HEK293 (cell line): ENCODE measurements at regions not wholly inside any gene's neighbourhood (a gene's known extent, or its start where the extent isn't known, plus 50 kb on each side); places are given as distances from the start of the nearest gene placed in this dataset.

Source experiments
- CTCF ChIA-PET: fragments of 350-600 bp; formaldehyde crosslinking; extraction: SDS; loops from one replicate; lab custom pipeline; 2021; ENCODE audit warnings: antibody characterized with exemption; lab: Yijun Ruan, JAX
- POLR2A ChIA-PET: fragments of 300-600 bp; formaldehyde crosslinking; extraction: SDS; loops from one replicate; lab custom pipeline; 2020; ENCODE audit warnings: antibody characterized with exemption, inconsistent platforms; lab: Yijun Ruan, JAX
- H3K27ac ChIP-seq: fragments of 200-500 bp; sonication (Bioruptor generic); 2 replicates; pipeline ENCODE4 v1.5.1; 2014; ENCODE audit warnings: low read depth, low read length, control low read depth, inconsistent platforms; ENCODE audit errors: extremely low read depth
- H3K36me3 ChIP-seq, 2 experiments: fragments of 200-500 bp in 1 of 2; sonication (Bioruptor generic) in 1 of 2; 1 replicate in 1 of 2; 2 replicates in 1 of 2; pipeline ENCODE4 v1.5.1; 2014 to 2017; ENCODE audit warnings: inconsistent platforms in 2 of 2, low read length in 2 of 2; ENCODE audit not compliant: control insufficient read depth in 2 of 2, insufficient read depth in 1 of 2
- H3K4me1 ChIP-seq: fragments of 200-500 bp; sonication (Bioruptor generic); 2 replicates; pipeline ENCODE4 v1.5.1; 2014; ENCODE audit warnings: mild to moderate bottlenecking, low read length, inconsistent platforms; ENCODE audit not compliant: control insufficient read depth, insufficient read depth
- H3K4me3 ChIP-seq: 2 replicates; pipeline ENCODE4 v1.5.1; 2011; ENCODE audit warnings: low read depth, mild to moderate bottlenecking, control low read depth, low read length, moderate library complexity
- H3K9me3 ChIP-seq: fragments of 200-500 bp; sonication (Bioruptor generic); 2 replicates; pipeline ENCODE4 v1.5.1; 2014; ENCODE audit warnings: low read depth, low read length, inconsistent platforms; ENCODE audit not compliant: control insufficient read depth, insufficient read depth
- GLI2 ChIP-seq: fragments of 450-650 bp; formaldehyde crosslinking; IDR thresholded peaks from 2 replicates; pipeline ENCODE4; 2017; ENCODE audit warnings: missing biosample characterization, missing genetic modification characterization, low read depth, borderline replicate concordance
- HOXD13 ChIP-seq: sonication (generic); formaldehyde crosslinking; IDR thresholded peaks from 2 replicates; pipeline ENCODE4 v1.8.0; 2022; ENCODE audit warnings: missing genetic modification reagents, borderline replicate concordance
- KLF9 ChIP-seq: fragments of 450-650 bp; formaldehyde crosslinking; IDR thresholded peaks from 2 replicates; pipeline ENCODE4 v1.5.1; 2016; ENCODE audit warnings: missing biosample characterization, missing genetic modification characterization, low read depth
- MYNN ChIP-seq: fragments of 450-650 bp; formaldehyde crosslinking; IDR thresholded peaks from 2 replicates; pipeline ENCODE4 v1.5.1; 2016; ENCODE audit warnings: missing biosample characterization, missing genetic modification characterization, borderline replicate concordance
- PRDM1 ChIP-seq: fragments of 450-650 bp; formaldehyde crosslinking; IDR thresholded peaks from 2 replicates; pipeline ENCODE4; 2016; ENCODE audit warnings: missing biosample characterization, missing genetic modification characterization
- SP3 ChIP-seq: fragments of 450-650 bp; formaldehyde crosslinking; IDR thresholded peaks from 2 replicates; pipeline ENCODE4 v1.5.1; 2016; ENCODE audit warnings: missing biosample characterization, missing genetic modification characterization
- ZBTB1 ChIP-seq: fragments of 450-650 bp; formaldehyde crosslinking; IDR thresholded peaks from 2 replicates; pipeline ENCODE4 v1.5.1; 2016; ENCODE audit warnings: missing biosample characterization, missing genetic modification characterization
- ZFP41 ChIP-seq: fragments of 450-650 bp; formaldehyde crosslinking; IDR thresholded peaks from 2 replicates; pipeline ENCODE4 v1.5.1; 2016; ENCODE audit warnings: missing biosample characterization, missing genetic modification characterization, borderline replicate concordance
- ZFP69B ChIP-seq: fragments of 450-650 bp; formaldehyde crosslinking; IDR thresholded peaks from 2 replicates; pipeline ENCODE4 v1.5.1; 2016; ENCODE audit warnings: missing biosample characterization, missing genetic modification characterization
- ZNF133 ChIP-seq: fragments of 450-650 bp; formaldehyde crosslinking; IDR thresholded peaks from 2 replicates; pipeline ENCODE4 v1.5.1; 2016; ENCODE audit warnings: missing biosample characterization, missing genetic modification characterization
- ZNF184 ChIP-seq: fragments of 450-650 bp; IDR thresholded peaks from 2 replicates; pipeline ENCODE4 v1.5.1; 2018; ENCODE audit warnings: missing biosample characterization, mild to moderate bottlenecking, missing genetic modification characterization
- ZNF266 ChIP-seq: fragments of 450-650 bp; formaldehyde crosslinking; IDR thresholded peaks from 2 replicates; pipeline ENCODE4 v1.5.1; 2016; ENCODE audit warnings: missing biosample characterization, missing genetic modification characterization, low read depth
- ZNF366 ChIP-seq: fragments of 450-650 bp; formaldehyde crosslinking; conservative IDR thresholded peaks from 2 replicates; pipeline ENCODE4 v1.5.1; 2016; ENCODE audit warnings: missing biosample characterization, missing genetic modification characterization
- ZNF530 ChIP-seq: fragments of 450-650 bp; formaldehyde crosslinking; IDR thresholded peaks from 2 replicates; pipeline ENCODE4 v1.5.1; 2016; ENCODE audit warnings: low read depth, missing biosample characterization, missing genetic modification characterization
- ZNF571 ChIP-seq: fragments of 450-650 bp; formaldehyde crosslinking; IDR thresholded peaks from 2 replicates; pipeline ENCODE4 v1.5.0; 2017; ENCODE audit warnings: missing biosample characterization, missing genetic modification characterization
- ZNF626 ChIP-seq: fragments of 450-650 bp; sonication (Bioruptor Pico); formaldehyde crosslinking; IDR thresholded peaks from 2 replicates; pipeline ENCODE4 v1.5.1; 2018; ENCODE audit warnings: missing biosample characterization, missing genetic modification characterization, inconsistent platforms
- ZNF654 ChIP-seq: fragments of 450-650 bp; formaldehyde crosslinking; IDR thresholded peaks from 2 replicates; pipeline ENCODE4 v1.5.1; 2016; ENCODE audit warnings: low read depth, missing biosample characterization, missing genetic modification characterization
- ZNF830 ChIP-seq: fragments of 450-650 bp; IDR thresholded peaks from 2 replicates; pipeline ENCODE4 v1.5.0; 2018; ENCODE audit warnings: missing biosample characterization, missing genetic modification characterization, low read depth, mild to moderate bottlenecking, moderate library complexity
- ZNF843 ChIP-seq: fragments of 450-650 bp; formaldehyde crosslinking; IDR thresholded peaks from 2 replicates; pipeline ENCODE4 v1.5.1; 2016; ENCODE audit warnings: missing biosample characterization, missing genetic modification characterization
- ZSCAN23 ChIP-seq: fragments of 450-650 bp; formaldehyde crosslinking; IDR thresholded peaks from 2 replicates; pipeline ENCODE4 v1.5.1; 2016; ENCODE audit warnings: missing biosample characterization, missing genetic modification characterization
- TF ChIP-seq, protein P1 (sequence below): fragments of 450-650 bp; formaldehyde crosslinking; IDR thresholded peaks from 2 replicates; pipeline ENCODE4 v1.5.1; 2017; ENCODE audit warnings: missing biosample characterization, missing genetic modification characterization
- TF ChIP-seq, protein P2 (sequence below): fragments of 450-650 bp; formaldehyde crosslinking; conservative IDR thresholded peaks from 2 replicates; pipeline ENCODE4 v1.5.1; 2016; ENCODE audit warnings: low read depth, missing biosample characterization, missing genetic modification characterization
- TF ChIP-seq, protein P3 (sequence below): fragments of 450-650 bp; formaldehyde crosslinking; IDR thresholded peaks from 2 replicates; pipeline ENCODE4 v1.5.1; 2016; ENCODE audit warnings: missing biosample characterization, missing genetic modification characterization, low read depth
- TF ChIP-seq, protein P4 (sequence below): fragments of 450-650 bp; formaldehyde crosslinking; IDR thresholded peaks from 2 replicates; pipeline ENCODE4 v1.5.1; 2016; ENCODE audit warnings: missing biosample characterization, missing genetic modification characterization, low read depth

DNA sequence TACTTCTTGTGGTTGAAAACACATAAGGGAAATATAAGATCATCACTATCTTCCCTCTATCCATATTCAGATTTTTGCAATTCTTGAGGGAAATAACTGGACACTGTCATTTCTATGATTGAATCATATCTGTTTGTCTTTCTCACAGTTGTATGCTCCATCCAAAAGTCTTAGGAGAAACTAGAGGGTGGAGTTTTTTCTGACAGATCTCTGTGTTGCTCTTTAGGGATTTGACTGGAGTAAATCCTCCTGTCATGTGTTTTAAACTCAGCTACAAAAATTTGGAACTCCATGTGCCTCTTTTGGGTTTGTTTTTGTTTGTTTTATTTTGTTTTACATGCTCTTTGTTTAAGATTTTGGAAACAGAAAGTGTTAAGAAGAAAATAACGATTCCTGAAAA is 136.5 kb downstream of the SPATA18 start:
- Histone ChIP-seq H3K4me3 (no peak overlapping the region), H3K27ac (no peak overlapping the region), H3K36me3 (no peaks in the 10 kb centered on the region), H3K4me1 (no peaks in the 10 kb centered on the region), H3K9me3 (no peaks in the 10 kb centered on the region)
- TF ChIP-seq ZNF626 = no peak
- CTCF ChIA-PET = no interaction called here
- POLR2A ChIA-PET = no interaction called here

DNA sequence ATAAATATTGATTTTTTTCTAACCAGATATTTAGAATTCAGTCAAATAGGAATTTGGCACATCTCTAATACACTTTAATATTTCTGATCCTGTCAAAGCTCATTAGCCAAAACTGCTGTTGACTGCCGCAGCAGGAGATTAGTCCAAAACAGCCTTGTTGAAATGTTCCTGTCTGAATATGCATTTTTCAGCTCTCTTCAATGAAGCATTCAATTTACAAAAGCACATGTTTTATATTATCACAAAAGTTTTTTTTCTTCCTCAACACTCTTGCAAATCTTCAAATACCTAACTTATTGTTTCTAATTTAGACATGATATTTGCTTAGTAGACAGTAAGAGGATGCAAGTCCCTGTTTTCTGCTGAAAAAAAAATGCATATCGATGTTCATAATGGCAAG is 140.9 kb downstream of the SPATA18 start:
- no peaks in the 10 kb centered on the region for H3K4me1 ChIP-seq

DNA sequence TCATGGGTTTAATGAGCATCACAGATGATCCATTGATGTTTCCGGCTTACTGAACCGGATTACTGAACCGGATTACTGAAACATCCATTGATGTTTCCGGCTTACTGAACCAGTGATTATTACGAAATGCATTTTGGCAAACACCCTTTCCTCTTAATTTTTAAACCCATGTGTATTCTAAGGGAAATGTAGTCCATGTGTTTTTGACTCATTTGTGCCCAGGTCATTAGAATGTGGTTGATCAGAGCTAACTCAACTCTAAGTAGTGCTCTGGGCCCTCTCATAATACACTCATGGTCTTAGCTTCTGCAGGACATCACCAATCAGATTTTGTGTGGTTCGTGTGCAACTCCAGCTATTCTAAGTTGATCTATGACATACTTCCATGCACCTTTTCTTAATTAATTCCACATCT is 141.6 kb downstream of the SPATA18 start:
- no peak overlapping the region for H3K27ac ChIP-seq
- CTCF ChIA-PET = no interaction called here
- no peak overlapping the region for H3K4me3 ChIP-seq
- POLR2A ChIA-PET = no interaction called here
- no peaks in the 10 kb centered on the region for H3K4me1 ChIP-seq
- H3K36me3 ChIP-seq = no peaks in the 10 kb centered on the region
- no peaks in the 10 kb centered on the region for H3K9me3 ChIP-seq
- TF ChIP-seq ZNF184 (tag by site-specific recombination) = no peak
- no peak for TF ChIP-seq PRDM1
- TF ChIP-seq ZNF266 (tag by site-specific recombination) = no peak
- no peak for TF ChIP-seq ZFP69B
- no peak for TF ChIP-seq KLF9
- TF ChIP-seq ZNF830 = no peak
- no peak for TF ChIP-seq ZFP41
- TF ChIP-seq HOXD13 (CRISPR knock-in tag) = no peak
- TF ChIP-seq ZNF571 (tag by site-specific recombination) = no peak
- no peak for TF ChIP-seq ZNF133 (tag by site-specific recombination)
- no peak for TF ChIP-seq ZBTB1

More for the DNA sequence above, 140.9 kb downstream of the SPATA18 start:
- TF ChIP-seq ZSCAN23 = no peak
- TF ChIP-seq GLI2 (tag by site-specific recombination) = no peak
- TF ChIP-seq, protein P1, sequence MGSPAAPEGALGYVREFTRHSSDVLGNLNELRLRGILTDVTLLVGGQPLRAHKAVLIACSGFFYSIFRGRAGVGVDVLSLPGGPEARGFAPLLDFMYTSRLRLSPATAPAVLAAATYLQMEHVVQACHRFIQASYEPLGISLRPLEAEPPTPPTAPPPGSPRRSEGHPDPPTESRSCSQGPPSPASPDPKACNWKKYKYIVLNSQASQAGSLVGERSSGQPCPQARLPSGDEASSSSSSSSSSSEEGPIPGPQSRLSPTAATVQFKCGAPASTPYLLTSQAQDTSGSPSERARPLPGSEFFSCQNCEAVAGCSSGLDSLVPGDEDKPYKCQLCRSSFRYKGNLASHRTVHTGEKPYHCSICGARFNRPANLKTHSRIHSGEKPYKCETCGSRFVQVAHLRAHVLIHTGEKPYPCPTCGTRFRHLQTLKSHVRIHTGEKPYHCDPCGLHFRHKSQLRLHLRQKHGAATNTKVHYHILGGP (tag by site-specific recombination) = no peak
- TF ChIP-seq ZNF830 = no peak
- no peak for TF ChIP-seq ZNF843
- no peak for TF ChIP-seq ZNF654
- TF ChIP-seq MYNN (tag by site-specific recombination) = no peak
- TF ChIP-seq SP3 (tag by site-specific recombination) = no peak
- TF ChIP-seq, protein P2, sequence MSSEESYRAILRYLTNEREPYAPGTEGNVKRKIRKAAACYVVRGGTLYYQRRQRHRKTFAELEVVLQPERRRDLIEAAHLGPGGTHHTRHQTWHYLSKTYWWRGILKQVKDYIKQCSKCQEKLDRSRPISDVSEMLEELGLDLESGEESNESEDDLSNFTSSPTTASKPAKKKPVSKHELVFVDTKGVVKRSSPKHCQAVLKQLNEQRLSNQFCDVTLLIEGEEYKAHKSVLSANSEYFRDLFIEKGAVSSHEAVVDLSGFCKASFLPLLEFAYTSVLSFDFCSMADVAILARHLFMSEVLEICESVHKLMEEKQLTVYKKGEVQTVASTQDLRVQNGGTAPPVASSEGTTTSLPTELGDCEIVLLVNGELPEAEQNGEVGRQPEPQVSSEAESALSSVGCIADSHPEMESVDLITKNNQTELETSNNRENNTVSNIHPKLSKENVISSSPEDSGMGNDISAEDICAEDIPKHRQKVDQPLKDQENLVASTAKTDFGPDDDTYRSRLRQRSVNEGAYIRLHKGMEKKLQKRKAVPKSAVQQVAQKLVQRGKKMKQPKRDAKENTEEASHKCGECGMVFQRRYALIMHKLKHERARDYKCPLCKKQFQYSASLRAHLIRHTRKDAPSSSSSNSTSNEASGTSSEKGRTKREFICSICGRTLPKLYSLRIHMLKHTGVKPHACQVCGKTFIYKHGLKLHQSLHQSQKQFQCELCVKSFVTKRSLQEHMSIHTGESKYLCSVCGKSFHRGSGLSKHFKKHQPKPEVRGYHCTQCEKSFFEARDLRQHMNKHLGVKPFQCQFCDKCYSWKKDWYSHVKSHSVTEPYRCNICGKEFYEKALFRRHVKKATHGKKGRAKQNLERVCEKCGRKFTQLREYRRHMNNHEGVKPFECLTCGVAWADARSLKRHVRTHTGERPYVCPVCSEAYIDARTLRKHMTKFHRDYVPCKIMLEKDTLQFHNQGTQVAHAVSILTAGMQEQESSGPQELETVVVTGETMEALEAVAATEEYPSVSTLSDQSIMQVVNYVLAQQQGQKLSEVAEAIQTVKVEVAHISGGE (tag by site-specific recombination) = no peak
- TF ChIP-seq, protein P3, sequence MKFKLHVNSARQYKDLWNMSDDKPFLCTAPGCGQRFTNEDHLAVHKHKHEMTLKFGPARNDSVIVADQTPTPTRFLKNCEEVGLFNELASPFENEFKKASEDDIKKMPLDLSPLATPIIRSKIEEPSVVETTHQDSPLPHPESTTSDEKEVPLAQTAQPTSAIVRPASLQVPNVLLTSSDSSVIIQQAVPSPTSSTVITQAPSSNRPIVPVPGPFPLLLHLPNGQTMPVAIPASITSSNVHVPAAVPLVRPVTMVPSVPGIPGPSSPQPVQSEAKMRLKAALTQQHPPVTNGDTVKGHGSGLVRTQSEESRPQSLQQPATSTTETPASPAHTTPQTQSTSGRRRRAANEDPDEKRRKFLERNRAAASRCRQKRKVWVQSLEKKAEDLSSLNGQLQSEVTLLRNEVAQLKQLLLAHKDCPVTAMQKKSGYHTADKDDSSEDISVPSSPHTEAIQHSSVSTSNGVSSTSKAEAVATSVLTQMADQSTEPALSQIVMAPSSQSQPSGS (tag by site-specific recombination) = no peak
- no peak for TF ChIP-seq ZNF366 (tag by site-specific recombination)
- no peak for TF ChIP-seq ZNF530 (tag by site-specific recombination)
- TF ChIP-seq, protein P4, sequence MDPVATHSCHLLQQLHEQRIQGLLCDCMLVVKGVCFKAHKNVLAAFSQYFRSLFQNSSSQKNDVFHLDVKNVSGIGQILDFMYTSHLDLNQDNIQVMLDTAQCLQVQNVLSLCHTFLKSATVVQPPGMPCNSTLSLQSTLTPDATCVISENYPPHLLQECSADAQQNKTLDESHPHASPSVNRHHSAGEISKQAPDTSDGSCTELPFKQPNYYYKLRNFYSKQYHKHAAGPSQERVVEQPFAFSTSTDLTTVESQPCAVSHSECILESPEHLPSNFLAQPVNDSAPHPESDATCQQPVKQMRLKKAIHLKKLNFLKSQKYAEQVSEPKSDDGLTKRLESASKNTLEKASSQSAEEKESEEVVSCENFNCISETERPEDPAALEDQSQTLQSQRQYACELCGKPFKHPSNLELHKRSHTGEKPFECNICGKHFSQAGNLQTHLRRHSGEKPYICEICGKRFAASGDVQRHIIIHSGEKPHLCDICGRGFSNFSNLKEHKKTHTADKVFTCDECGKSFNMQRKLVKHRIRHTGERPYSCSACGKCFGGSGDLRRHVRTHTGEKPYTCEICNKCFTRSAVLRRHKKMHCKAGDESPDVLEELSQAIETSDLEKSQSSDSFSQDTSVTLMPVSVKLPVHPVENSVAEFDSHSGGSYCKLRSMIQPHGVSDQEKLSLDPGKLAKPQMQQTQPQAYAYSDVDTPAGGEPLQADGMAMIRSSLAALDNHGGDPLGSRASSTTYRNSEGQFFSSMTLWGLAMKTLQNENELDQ = no peak
- CTCF ChIA-PET = no interaction called here
- no peaks in the 10 kb centered on the region for H3K9me3 ChIP-seq
- H3K27ac ChIP-seq = no peak overlapping the region
- no peak overlapping the region for H3K4me3 ChIP-seq
- POLR2A ChIA-PET = no interaction called here
- no peaks in the 10 kb centered on the region for H3K36me3 ChIP-seq
